ENCODE measurements at regions not wholly inside any gene's neighbourhood (a gene's known extent, or its start where the extent isn't known, plus 50 kb on each side); places are given as distances from the start of the nearest gene placed in this dataset.

DNA sequence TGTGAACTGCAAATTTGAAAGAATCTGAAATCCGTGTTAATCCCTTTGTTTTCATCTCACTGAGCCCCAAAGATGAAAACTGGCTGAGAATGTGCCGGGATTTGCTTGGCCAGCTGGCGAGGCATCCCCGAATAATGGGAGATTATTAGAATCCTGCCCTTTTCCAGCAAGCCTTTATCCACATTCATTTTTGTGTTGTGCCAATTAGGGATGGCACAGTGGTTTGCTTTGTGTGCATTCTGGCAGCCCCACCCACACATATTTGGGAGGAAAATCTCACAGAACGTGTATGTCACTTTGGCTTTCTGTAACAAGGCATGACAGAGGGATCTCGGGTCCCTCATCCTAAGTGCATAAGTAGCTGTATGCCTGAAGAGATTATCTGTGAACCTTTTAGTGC is 405.8 kb upstream of the FAM98A start:
- TF ChIP-seq, protein P1, sequence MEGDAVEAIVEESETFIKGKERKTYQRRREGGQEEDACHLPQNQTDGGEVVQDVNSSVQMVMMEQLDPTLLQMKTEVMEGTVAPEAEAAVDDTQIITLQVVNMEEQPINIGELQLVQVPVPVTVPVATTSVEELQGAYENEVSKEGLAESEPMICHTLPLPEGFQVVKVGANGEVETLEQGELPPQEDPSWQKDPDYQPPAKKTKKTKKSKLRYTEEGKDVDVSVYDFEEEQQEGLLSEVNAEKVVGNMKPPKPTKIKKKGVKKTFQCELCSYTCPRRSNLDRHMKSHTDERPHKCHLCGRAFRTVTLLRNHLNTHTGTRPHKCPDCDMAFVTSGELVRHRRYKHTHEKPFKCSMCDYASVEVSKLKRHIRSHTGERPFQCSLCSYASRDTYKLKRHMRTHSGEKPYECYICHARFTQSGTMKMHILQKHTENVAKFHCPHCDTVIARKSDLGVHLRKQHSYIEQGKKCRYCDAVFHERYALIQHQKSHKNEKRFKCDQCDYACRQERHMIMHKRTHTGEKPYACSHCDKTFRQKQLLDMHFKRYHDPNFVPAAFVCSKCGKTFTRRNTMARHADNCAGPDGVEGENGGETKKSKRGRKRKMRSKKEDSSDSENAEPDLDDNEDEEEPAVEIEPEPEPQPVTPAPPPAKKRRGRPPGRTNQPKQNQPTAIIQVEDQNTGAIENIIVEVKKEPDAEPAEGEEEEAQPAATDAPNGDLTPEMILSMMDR (IDR thresholded peaks at IDR 0.05) = no peak
- no peak for TF ChIP-seq POLR2A (IDR thresholded peaks at IDR 0.05)
- intact Hi-C loops (cut with DNase I) = no loop called here
- no peak for DNase-seq
- 24 to 35% methylated on average over 6 of the region's 6 CpGs for WGBS, 2 donors
- H3K27me3 ChIP-seq = no peaks in the 10 kb centered on the region
- H3K9me3 ChIP-seq = no peaks in the 10 kb centered on the region
- no peaks in the 10 kb centered on the region for H3K36me3 ChIP-seq
- H3K4me1 ChIP-seq = no peaks in the 10 kb centered on the region
- no peak overlapping the region for H3K4me3 ChIP-seq
- H3K27ac ChIP-seq = no peak overlapping the region

DNA sequence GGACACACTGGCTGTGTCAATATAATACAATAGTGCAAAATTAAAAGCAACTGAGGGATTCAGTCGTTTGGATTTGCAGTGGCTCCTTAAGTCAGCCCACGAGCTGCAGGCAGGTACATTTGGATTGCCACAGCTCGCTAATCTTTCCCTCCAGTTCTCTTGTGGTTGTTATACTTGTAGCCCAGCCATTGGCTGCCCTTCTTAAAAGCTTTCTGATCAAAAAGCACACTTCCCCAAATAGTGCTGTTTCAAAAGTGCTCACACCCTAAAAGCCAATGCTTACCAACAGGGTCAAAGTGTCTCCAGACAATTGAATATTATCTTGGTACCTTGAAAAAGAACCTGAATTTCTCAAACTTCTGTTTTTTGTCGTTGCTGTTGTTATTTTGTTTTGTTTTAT is 404.7 kb upstream of the FAM98A start:
- DNase-seq = no peak
- WGBS, 2 donors = 55 to 60% methylated on average over 4 of the region's 4 CpGs
- H3K27ac ChIP-seq = no peak overlapping the region
- TF ChIP-seq, protein P1 (IDR thresholded peaks at IDR 0.05) = no peak
- no peak for TF ChIP-seq POLR2A (IDR thresholded peaks at IDR 0.05)
- intact Hi-C loops (cut with DNase I) = no loop called here
- no peak overlapping the region for H3K4me3 ChIP-seq
- no peaks in the 10 kb centered on the region for H3K4me1 ChIP-seq
- no peaks in the 10 kb centered on the region for H3K36me3 ChIP-seq
- H3K27me3 ChIP-seq = no peaks in the 10 kb centered on the region
- no peaks in the 10 kb centered on the region for H3K9me3 ChIP-seq

DNA sequence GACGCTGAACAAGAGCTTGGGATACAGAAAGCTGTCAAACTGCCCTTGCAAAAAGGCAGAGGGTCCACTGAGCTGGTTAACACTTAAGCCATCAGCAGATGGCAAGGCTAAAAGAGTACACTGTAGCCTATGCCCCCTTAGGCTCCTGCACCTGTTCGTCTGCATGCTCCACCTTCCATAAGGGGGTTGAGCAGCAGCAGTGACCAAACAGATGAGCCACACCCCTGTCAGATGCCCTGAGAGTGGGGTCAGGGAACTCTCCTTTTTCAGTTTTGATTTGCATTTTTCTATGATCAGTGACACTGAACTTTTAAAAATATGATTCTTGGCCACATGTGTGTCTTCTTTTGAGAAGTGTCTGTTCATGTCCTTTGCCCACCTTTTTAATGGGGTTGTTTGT is 402.5 kb upstream of the FAM98A start:
- Histone ChIP-seq H3K36me3 (no peaks in the 10 kb centered on the region), H3K27ac (no peak overlapping the region), H3K4me3 (no peak overlapping the region), H3K27me3 (no peaks in the 10 kb centered on the region), H3K9me3 (peaks cover 0 to 10% (median 0%) of the 10 kb centered on the region in 3 donors), H3K4me1 (no peaks in the 10 kb centered on the region)
- no peak for DNase-seq
- 70% methylated on average over 2 of the region's 2 CpGs for WGBS, 2 donors
- TF ChIP-seq POLR2A (IDR thresholded peaks at IDR 0.05) = no peak
- TF ChIP-seq, protein P1 (IDR thresholded peaks at IDR 0.05) = no peak
- intact Hi-C loops (cut with DNase I) = no loop called here

DNA sequence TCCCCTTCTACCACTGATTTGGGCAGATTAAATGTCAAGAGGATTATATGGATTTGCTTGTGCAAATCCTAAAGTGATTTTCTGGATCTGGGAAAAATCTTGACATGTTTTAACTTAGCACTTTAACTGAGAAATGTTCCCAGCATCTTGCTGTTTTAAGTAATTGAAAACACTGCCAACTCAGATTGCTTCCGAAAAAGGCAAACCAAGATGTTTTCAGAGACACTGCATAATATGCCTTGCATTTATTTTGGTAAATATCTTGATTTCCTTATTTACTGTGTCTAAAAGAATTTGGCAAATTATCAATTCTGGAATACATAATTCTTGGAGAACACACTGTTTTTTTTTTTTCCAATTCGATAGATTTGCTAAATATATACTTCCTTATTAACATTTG is 385.0 kb upstream of the FAM98A start:
- no peak overlapping the region for H3K27ac ChIP-seq
- H3K36me3 ChIP-seq = no peaks in the 10 kb centered on the region
- H3K27me3 ChIP-seq = no peaks in the 10 kb centered on the region
- no peak overlapping the region for H3K4me3 ChIP-seq
- H3K4me1 ChIP-seq = no peaks in the 10 kb centered on the region
- intact Hi-C loops (cut with DNase I) = no loop called here
- DNase-seq = no peak
- 24 to 35% methylated on average over 2 of the region's 2 CpGs for WGBS, 2 donors
- TF ChIP-seq, protein P1 (IDR thresholded peaks at IDR 0.05) = no peak
- TF ChIP-seq POLR2A (IDR thresholded peaks at IDR 0.05) = no peak
- H3K9me3 ChIP-seq = no peaks in the 10 kb centered on the region

DNA sequence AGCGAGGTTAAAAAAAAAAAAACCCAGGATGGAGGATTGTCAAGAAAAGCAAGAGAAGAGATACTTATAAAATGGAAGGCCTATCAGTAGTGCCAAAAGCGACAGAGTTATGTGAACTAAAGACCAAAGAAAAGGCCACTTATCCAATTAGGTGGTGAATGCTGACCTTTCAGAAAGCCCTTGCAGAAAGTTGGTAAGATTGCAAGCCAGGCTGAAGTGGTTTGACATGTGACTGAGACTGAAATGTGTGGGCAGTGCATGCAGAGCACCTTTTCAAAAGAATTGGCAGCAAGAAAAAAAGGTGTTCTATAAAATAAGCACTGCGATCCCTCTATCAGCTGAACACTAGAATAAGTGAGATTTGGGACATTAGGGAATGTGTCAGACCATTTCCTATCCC is 379.4 kb upstream of the FAM98A start:
- Histone ChIP-seq H3K4me1 (no peaks in the 10 kb centered on the region), H3K27me3 (no peaks in the 10 kb centered on the region), H3K36me3 (no peaks in the 10 kb centered on the region), H3K4me3 (no peak overlapping the region), H3K9me3 (no peaks in the 10 kb centered on the region), H3K27ac (no peak overlapping the region)
- TF ChIP-seq POLR2A (IDR thresholded peaks at IDR 0.05) = no peak
- TF ChIP-seq, protein P1 (IDR thresholded peaks at IDR 0.05) = no peak
- intact Hi-C loops (cut with DNase I) = no loop called here
- DNase-seq = no peak
- WGBS, 2 donors = 56 to 62% methylated on average over 3 of the region's 3 CpGs
